NCI-H69 (cell line): ENCODE measurements at regions not wholly inside any gene's neighbourhood (a gene's known extent, or its start where the extent isn't known, plus 50 kb on each side); places are given as distances from the start of the nearest gene placed in this dataset.

Experiments
- DNase-seq: peaks from one replicate; lab custom pipeline; 2025; lab: John Stamatoyannopoulos, UW

DNA sequence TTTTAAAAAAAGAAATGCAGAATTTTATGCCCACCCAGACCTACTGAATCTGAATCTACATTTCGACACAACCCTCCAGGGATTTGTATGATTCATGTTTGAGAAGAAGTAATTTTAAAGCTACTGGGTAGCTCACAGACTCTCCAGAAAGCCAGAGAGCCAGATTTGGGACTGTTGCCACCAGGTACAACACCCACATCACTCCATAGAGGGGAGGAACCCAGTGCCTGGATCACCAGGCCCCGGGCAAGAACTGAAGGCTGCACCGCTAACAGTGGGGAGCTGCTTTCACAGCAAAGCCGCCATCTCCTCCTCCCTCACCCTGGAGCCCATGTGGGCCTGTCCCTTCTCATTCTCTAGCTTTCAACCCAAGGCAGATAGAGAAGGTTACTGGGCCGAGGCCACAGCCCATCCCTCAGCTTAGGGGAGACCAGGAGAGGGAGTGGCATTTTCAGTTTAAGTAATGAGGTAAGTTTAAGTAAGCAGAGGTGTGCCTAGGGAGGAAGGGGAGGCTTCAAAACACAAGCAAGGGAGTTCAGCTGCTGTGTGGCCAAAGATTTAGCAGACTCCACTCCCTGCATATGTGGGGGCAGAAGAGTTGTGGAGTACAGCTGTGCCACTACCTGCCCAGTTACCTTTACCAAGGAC, 109.8 kb downstream of the IL12A start:
- DNase-seq = no peak

DNA sequence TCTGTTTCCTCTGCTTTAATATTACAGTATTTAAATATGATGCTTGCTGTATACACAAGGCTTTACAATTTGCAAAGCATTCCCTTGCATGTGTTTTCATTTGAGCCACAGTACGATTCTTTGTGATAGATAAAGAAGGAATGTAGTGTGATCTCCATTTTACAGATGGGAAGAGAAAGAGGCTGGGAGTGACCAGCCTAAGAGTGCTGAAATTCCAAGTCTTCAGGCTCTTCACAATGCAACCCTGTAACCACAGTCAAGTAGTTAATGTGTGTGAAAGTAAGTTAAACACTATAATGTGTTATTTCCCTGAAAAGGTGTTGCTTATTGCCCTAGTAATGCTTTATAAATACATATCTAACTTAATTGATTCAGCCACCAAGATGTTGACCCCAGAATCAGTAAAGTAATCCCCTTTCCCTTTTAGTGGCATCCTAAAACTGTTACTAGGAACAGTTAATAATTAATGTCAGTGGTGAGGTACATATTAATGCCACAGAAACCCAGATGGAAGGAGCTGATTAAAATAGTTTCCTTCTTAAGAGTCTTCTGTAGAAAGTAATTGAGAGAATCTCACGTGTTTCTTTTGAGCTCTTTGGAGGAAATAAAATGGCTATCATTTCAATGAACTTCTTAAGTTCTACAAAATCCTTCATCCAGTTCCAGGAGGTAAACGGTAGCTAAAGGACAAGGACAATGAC, 110.4 kb downstream of the IL12A start:
- no peak for DNase-seq

DNA sequence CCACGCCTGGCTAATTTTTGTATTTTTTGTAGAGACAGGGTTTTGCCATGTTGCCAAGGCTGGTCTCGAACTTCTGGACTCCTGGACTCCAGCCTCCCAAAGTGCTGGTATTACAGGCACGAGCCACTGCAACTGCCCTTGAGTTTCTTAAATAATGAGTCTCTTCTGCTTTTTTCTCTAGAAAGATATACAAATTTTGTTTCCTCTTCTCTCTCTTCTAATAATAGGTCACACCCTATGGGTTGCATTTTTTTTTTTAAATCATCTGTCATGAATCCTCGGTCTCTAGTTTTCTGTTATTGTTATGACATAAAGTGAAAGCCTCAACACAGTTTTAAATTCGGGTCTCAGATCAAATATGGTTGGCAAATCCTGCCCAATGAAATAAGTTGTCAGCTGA, 111.2 kb downstream of the IL12A start:
- DNase-seq = no peak

DNA sequence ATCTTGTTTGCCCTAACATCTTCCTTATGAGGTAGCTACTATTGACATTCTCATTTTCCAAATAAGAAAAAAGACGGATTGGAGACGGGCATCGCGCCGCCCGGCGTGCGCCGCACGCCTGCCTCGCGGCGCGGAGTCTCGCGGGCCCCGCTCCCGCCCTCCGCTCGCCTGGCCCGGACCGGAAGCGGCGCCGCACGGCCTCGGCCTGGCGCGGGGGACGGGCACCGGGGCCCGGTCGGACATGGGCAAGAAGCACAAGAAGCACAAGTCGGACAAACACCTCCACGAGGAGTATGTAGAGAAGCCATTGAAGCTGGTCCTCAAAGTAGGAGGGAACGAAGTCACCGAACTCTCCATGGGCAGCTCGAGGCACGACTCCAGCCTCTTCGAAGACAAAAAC, 112.0 kb downstream of the IL12A start:
- no peak for DNase-seq

DNA sequence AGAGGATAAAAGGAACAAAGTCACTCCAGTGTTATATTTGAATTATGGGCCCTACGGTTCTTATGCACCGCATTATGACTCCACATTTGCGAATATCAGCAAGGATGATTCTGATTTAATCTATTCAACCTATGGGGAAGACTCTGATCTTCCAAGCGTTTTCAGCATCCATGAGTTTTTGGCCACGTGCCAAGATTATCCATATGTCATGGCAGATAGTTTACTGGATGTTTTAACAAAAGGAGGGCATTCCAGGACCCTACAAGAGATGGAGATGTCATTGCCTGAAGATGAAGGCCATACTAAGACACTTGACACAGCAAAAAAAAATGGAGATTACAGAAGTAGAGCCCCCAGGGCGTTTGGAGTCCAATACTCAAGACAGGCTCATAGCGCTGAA, 113.4 kb downstream of the IL12A start:
- DNase-seq = peak; percentile 9

DNA sequence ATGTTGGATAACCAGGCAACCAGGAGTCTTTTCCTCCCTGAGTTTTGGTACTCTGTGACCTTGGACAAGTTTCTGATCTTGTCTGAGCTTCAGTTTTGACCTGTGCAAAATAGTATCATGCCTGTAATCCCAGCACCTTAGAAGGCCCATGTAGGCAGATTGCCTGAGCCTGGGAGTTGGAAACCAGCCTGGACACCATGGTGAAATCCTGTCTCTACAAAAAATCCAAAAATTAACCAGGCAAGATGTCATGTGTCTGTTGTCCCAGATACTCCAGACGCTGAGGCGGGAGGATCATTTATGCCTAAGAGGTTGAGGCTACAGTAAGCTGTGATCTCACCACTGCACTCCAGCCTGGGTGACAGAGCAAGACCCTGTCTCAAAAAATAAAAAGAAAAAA, 114.8 kb downstream of the IL12A start:
- no peak for DNase-seq

DNA sequence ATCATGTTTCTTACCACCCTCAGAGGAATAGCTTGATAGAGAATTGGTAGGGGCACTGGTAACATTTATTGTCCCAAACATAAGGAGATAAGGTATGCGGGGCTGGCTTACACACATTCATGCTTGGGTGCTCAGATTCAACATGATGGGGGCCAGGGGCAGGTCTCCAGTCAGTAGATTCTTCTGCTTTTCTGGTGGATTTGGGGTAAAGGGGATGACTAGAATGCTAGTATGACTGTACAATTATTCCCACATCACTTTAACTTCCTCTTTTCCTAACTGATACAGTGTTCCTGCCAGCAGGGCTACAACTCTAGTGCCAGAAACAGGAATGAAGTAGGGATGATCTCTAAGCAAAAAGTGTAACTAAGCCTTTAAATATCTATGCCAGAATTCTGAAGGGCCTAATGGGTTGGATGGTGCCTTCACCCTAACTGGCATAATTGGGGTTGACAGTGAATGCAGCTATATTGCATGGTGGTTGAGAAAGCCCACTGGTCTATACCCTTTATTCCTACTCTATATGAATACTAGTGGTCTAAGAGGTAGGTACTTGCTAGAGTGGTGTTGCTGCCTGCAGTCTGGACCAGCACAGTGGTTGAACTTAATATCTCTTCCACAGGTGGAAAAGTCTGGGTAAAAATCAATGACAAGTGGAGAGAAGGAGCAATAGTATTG, 117.4 kb downstream of the IL12A start:
- no peak for DNase-seq

DNA sequence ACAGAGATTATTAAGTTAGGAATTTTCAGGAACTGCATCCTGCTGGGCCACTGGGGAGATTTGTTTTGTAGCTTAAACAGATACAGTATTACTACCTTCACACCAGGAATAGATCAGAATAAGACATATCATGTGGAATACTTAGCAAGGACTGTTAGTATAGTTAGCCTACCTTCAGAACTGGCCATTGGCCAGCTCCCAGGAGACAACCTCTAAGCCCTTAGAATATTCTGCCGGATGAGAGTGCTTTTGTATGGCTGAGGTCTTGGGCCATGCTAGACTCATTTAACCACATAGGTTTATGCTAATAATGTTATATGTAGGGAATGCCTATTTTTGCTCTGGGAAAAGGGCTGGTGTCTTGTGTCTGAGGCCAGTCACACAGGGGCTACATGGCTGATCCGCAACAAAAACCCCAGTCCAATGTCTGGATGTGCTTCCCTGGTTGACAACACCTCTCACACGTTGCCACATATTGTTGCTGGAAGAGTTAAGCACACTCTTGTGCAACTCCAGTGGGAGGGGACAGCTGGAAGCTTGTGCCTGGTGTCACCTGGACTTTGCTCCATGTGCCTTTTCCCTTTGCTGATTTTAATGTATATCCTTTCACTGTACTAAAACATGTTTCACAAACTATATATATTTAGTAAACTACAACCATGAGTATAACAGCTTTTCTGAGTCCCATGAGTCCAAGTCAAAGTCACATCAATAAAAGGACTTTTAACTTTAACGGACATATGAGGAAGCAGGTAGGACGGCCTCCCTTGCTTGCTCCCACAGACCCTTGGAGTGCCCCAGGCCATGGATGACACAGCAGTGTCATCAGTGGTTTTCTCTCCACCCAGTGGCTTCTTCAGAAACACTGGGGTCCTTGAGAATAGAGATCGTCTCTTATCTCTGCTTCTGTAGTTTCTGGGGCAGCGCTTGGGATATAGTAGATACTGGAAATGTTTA, 118.0 kb upstream of the C3orf80 start:
- no peak for DNase-seq

DNA sequence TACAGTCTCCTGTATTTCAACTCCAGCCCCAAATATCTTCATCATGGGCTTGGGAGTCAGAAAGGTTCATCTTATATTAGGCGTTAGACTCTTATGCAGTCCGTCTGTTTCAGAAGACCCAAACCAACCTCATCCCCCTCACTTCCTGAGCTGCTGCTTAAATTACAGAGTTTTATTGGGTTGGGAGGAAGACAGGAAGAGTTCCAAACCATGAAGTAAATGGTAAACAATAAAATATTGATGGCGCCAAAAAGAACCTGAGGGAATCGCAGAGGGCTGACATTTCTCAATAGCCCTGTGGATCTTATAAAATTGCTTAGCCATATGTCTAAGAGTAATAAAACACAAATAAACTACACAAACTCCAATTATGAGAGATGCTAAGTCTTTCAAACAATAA, 116.9 kb upstream of the C3orf80 start:
- DNase-seq = no peak

DNA sequence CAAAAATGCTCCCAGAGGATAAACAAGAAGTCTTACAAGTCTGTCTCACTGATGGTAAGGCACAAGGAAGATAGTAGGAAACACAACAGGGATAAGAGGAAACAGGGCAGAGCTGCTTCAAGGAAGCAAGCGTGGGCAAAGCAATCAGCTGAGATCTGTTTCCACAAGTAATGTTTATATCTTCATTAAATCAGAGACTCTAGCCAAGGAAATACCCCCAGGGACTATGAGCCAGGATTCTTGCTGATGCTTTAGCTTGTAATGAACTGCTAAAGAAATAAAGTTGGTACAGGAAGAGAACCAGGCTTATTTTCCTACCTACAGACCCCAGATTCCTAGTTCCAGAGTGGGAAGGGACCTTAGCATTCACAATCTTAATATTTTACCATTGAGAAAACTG, 112.7 kb upstream of the C3orf80 start:
- DNase-seq = peak; percentile 4

DNA sequence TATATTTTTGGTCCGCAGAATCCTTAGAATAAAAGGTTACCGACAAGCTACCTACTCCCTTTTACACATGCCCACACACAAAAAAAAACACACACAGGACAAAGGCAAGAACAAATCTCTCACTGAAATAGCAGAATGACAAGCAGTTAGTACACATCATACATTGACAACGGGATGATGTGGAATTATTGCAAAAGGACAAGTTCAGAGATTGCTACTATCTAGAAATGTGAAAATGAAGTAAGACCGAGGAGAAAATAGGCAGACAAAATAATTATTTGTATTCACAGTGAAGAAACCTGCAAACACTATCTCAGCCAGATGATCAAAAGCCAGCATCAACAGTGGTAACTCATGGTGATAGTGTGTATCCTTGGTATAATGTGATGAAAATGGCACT, 112.2 kb upstream of the C3orf80 start:
- DNase-seq = no peak

DNA sequence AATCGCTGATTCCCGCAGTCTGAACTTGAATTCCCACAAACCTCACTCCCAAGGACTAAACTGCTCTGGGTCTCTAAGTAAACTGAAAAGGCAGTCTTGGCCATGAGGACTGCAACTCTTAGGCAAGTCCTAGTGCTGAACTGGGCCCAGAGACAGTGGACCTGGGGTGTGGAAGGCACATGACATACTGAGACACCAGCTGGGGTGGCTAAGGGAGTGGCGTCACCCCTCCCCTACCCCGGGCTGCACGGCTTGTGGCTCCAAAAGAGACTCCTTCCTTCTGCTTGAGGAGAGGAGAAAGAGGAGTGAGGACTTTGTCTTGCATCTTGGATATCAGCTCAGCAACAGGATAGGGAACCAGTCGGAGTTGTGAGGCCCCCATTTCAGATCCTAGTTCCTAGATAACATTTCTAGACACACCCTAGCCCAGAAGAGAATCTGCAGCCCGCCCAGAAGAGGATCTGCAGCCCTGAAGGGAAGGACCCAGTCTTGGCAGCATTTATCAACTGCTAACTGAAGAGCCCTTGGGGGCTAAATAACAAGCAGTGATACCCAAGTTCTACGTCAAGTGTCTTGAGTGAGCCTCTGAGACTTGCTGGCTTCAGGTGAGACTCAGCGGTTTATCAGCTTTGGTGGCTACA, 110.7 kb upstream of the C3orf80 start:
- DNase-seq = no peak

DNA sequence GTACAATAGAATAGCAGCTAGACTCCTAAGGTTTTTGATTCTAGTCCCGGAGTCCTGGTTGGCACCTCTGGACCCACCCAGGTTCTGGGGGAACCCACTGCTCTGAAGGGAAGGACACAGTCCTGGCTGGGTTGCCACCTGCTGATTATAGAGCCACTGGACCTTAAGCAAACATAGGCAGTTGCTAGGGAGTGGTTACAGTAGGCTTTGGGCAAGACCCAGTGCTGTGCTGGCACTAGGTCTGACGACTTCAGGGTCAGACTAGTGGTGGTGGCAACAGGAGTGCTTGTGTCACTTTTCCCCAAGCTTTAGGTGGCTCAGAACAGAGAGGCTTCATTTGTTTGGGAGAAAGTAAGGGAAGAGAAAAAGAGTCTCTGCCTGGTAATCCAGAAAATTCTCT, 109.8 kb upstream of the C3orf80 start:
- DNase-seq = no peak

DNA sequence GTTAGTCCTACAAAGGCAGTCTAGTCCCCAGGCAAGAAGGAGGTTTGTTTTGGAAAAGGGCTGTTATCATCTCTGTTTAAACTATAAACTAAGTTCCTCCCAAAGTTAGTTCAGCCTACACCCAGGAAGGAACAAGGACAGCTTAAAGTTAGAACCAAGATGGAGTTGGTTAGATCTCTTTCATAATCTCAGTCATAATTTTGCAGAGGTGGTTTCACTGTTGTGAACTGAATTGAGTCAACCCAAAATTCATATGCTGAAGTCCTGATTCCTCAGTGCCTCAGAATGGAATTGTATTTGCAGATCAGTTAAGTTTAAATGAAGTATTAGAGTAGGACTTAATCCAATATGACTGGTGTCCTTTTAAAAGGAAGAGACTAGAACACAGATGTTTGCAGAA, 101.0 kb upstream of the C3orf80 start:
- no peak for DNase-seq

DNA sequence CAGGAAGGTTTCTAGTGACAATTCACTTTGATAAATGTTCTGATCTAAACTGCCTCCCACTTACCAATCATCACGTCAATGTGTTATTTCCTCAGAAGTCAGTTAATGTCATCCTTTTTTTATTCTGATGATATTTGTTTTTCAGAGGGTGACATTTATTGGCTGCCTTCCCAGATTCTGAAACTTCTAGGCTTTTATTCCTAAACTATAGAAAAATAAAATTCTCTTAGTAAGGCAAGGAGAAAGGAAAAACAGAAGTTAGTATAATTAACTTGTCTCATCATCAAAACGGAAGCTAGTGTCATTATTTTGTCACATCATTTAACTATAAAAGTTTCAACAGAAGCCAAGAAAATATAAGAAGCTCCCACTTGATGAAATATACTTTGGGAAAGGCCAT, 100.0 kb upstream of the C3orf80 start:
- peak; percentile 17 for DNase-seq

DNA sequence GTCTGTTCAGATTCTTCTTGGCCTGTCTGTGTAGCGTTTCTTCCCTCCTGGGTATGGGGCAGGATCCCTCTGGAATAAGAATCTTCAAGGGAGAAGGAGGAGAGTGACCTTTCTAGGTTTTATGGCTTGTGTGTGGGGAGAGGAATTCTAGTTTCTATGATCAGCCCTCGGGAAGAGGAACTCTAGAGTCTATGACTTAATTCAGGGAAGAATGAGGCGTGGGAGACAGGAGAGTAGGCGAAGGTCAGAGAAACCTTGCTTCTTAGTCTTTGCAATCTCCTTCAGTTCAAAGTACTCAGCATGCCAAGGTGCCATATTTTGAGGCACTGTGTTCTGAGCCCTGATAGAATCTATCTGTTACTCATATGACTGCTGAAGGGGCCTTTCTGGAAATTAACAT, 99.2 kb upstream of the C3orf80 start:
- DNase-seq = no peak

DNA sequence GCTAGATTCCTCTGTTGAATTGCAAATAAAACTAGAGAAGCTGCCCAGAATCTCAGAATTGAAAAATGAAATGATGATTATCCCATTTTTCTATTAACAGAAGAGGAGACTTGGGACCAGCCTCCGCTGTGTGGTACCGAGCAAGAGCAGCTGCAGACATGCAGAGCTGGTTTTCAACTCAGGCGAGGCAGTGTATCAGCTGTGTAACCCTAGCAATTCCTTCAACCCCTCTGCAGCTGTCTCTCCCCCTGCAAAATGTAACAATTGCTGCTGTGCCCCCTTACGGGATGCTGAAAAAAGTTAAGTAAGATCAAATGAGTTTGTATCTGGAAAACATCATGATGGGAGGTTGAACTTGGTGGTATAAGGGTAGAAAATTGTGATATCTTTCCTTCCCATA, 98.5 kb upstream of the C3orf80 start:
- DNase-seq = no peak

DNA sequence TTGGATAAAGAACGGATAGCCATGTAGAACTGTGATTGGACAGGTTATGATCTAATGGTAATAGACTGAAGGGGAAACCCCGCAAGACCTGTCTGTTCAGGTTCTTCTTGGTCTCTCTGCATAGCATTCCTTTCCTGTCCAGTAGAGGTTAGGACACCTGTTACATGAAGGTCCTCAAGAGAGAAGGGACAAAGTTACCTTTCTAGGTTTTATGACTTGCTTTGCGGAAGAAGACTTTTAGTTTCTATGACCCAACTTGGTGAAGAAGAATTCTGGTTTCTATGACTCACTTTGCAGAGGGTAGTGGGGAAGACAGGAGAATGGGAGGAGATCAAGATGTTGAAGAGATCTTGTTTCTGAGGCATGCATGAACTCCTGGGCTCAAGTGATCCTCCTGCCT, 97.9 kb upstream of the C3orf80 start:
- DNase-seq = no peak

DNA sequence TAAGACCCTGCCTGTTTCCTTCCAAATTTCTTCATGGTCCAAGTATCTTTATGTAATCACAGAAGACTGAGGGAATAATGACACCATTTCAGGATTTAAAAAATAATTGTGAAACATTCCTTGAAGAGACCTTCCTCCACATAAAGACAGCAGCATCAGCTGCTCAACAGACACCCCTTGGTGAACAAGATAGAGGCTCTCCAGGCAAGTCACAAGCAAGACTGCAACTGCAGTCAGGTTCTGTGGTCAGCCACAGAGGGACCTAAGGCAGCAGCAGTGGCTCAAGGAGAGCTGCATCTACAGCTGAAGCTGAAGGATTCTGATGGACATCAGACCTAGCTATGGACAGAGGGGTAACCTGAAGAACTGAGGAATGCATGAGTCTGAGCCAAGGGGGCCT, 97.2 kb upstream of the C3orf80 start:
- DNase-seq = no peak

DNA sequence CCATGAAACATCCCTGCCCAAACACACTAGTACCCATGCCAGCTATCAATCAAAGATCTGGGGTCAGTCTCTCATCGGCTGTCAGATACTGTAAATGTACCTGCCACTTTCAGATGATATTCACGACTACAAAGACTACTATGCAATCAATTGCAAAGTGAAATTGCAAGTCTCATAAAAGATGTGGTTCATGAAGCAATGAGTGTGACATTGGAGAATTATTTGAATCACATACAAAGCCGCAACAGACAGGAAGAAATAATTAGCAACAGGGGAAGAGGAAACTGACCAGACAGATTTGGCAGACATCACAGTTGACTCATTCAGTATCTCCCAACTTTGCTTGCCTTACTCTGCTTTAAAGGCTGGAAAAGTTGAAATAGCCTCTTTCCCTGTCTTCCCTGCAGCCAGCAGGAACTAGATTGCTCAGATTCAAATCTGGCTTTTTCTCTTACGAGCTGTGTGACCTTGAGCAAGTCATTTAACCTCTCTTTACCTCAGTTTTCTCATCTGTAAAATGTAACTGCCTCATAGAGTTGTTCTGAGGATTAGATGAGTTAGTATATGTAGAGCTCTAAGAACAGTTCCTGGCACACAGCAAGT, 95.7 kb upstream of the C3orf80 start:
- DNase-seq = peak; percentile 3

DNA sequence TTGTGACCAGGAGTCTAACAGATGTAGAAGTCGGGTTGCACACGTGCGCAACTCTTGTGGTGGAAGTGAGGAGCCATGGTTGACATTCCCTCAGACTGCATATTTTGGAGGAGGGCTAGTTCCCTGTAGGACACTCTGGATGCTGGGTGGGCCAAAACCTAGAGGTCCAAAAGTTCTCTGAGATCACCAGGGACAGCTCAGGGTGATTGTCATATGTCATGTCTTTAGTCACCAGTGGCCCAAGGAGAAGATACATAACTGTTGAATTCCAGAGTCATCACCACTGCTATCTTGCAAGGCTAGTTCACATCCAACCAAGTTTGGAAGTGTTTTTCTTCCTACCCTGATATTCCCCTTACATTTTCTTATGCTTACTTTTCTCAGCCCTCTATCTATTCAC, 95.2 kb upstream of the C3orf80 start:
- no peak for DNase-seq

DNA sequence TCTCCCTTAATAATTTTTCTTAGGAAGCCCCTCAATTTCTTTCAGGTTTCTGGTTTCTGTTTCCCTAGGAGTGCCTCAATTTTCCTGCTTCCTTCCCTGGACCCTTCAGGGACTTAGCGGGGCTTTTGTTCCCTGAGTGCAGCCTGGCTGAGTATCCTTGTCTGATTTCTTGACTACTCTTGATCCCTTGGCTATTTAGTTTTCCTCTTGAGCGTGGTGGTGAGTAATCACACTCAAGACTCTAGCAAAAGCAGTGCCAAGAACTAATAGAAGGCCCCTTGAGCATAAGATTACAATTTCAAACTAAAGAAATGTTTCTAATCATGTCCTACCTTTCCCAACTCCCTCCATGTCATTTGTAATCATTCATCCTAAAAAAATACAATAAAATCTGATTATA, 94.3 kb upstream of the C3orf80 start:
- no peak for DNase-seq
